OCI-LY1 (cell line): ENCODE measurements at regions not wholly inside any gene's neighbourhood (a gene's known extent, or its start where the extent isn't known, plus 50 kb on each side); places are given as distances from the start of the nearest gene placed in this dataset.

ENCODE experiments used
- H2AFZ ChIP-seq: fragments of 200-600 bp; sonication (generic), shearing (Covaris generic); 2 replicates; pipeline ENCODE4 v1.6.0; 2014; ENCODE audit warnings: antibody characterized with exemption, mild to moderate bottlenecking, low read length
- H3F3A ChIP-seq: fragments of 200-600 bp; sonication (generic), shearing (Covaris generic); 2 replicates; pipeline ENCODE4 v1.6.0; 2014; ENCODE audit warnings: mild to moderate bottlenecking, antibody characterized with exemption, low read length, moderate library complexity; ENCODE audit not compliant: insufficient read depth
- H3K27ac ChIP-seq: fragments of 200-600 bp; sonication (generic); 2 replicates; pipeline ENCODE4 v1.5.1; 2014; ENCODE audit warnings: low read length, mixed run types, mild to moderate bottlenecking, low read depth; ENCODE audit not compliant: poor library complexity, severe bottlenecking
- H3K27me3 ChIP-seq: fragments of 200-600 bp; sonication (generic); 2 replicates; pipeline ENCODE4 v1.6.0; 2014; ENCODE audit warnings: antibody characterized with exemption, mild to moderate bottlenecking, low read length, moderate library complexity; ENCODE audit not compliant: insufficient read depth
- H3K36me3 ChIP-seq: fragments of 200-600 bp; sonication (generic); 2 replicates; pipeline ENCODE4 v1.6.1; 2014; ENCODE audit warnings: mild to moderate bottlenecking, antibody characterized with exemption, low read length, moderate library complexity, mixed read lengths; ENCODE audit not compliant: insufficient read depth
- H3K4me1 ChIP-seq: fragments of 200-600 bp; sonication (generic); 2 replicates; pipeline ENCODE4 v1.5.1; 2014; ENCODE audit warnings: mild to moderate bottlenecking, low read length, moderate library complexity; ENCODE audit not compliant: insufficient read depth, severe bottlenecking
- H3K4me2 ChIP-seq: fragments of 200-600 bp; sonication (generic), shearing (Covaris generic); 2 replicates; pipeline ENCODE4 v1.6.1; 2014; ENCODE audit warnings: low read length
- H3K4me3 ChIP-seq: fragments of 200-600 bp; sonication (generic); 2 replicates; pipeline ENCODE4 v1.5.1; 2014; ENCODE audit warnings: low read length, low read depth, mild to moderate bottlenecking, mixed read lengths; ENCODE audit not compliant: poor library complexity, severe bottlenecking
- H3K79me2 ChIP-seq: fragments of 200-600 bp; shearing (Covaris generic); 2 replicates; pipeline ENCODE4 v1.6.1; 2016; ENCODE audit warnings: mixed run types, low read length, mixed read lengths; ENCODE audit not compliant: insufficient read depth
- H3K9ac ChIP-seq: fragments of 200-600 bp; sonication (generic), shearing (Covaris generic); 2 replicates; pipeline ENCODE4 v1.6.1; 2014; ENCODE audit warnings: mild to moderate bottlenecking, low read length, mixed read lengths
- H3K9me2 ChIP-seq: fragments of 200-600 bp; sonication (generic), shearing (Covaris generic); 2 replicates; pipeline ENCODE4 v1.6.1; 2014; ENCODE audit warnings: low read depth, mild to moderate bottlenecking, low read length, mixed read lengths
- H3K9me3 ChIP-seq: fragments of 200-600 bp; shearing (Covaris generic); 2 replicates; pipeline ENCODE4 v1.6.1; 2014; ENCODE audit warnings: low read length, mixed read lengths
- H4K20me1 ChIP-seq: fragments of 200-600 bp; sonication (generic), shearing (Covaris generic); 2 replicates; pipeline ENCODE4 v1.6.0; 2016; ENCODE audit warnings: mild to moderate bottlenecking, low read length; ENCODE audit not compliant: insufficient read depth
- CTCF ChIP-seq: fragments of 200-600 bp; sonication (generic), shearing (Covaris generic); IDR thresholded peaks from 2 replicates; pipeline ENCODE4 v1.5.1; 2017; ENCODE audit warnings: mild to moderate bottlenecking, antibody characterized with exemption, low read length, moderate library complexity, mixed read lengths
- EZH2 ChIP-seq: fragments of 200-600 bp; sonication (generic), shearing (Covaris generic); IDR thresholded peaks from 2 replicates; pipeline ENCODE4 v1.8.0; 2017; ENCODE audit warnings: borderline replicate concordance, mixed run types, mild to moderate bottlenecking, antibody characterized with exemption, low read length, moderate library complexity, mixed read lengths

- no peaks in the 10 kb centered on the region for H3K79me2 ChIP-seq
- no peak overlapping the region for H2AFZ ChIP-seq
- H3K9me3 ChIP-seq, result 0 out of 2 replicates have a peak, but pooled peaks cover 3% of the 10 kb centered on the region
- no peaks in the 10 kb centered on the region for H3F3A ChIP-seq
- H3K4me2 ChIP-seq, result no peak overlapping the region
- H3K36me3 ChIP-seq, result no peaks in the 10 kb centered on the region
- no peaks in the 10 kb centered on the region for H3K4me1 ChIP-seq
- no peak for TF ChIP-seq EZH2
- TF ChIP-seq CTCF, result no peak
- no peaks in the 10 kb centered on the region for H4K20me1 ChIP-seq
- H3K4me3 ChIP-seq, result no peak overlapping the region
- H3K27ac ChIP-seq, result no peak overlapping the region
- no peaks in the 10 kb centered on the region for H3K27me3 ChIP-seq
- no peaks in the 10 kb centered on the region for H3K9me2 ChIP-seq
- H3K9ac ChIP-seq, result no peak overlapping the region
Observed at GRCh38 chr2:65668744-65669143, 236.3 kb upstream of the SPRED2 start.

GRCh38 chr2:65666156-65666725, 233.8 kb upstream of the SPRED2 start:
- TF ChIP-seq CTCF (no peak), EZH2 (no peak)
- Histone ChIP-seq H3K79me2 (no peaks in the 10 kb centered on the region), H3K9ac (no peak overlapping the region), H3K27ac (no peak overlapping the region), H3K4me3 (no peak overlapping the region), H3K27me3 (no peaks in the 10 kb centered on the region), H3K4me1 (no peaks in the 10 kb centered on the region), H3K9me2 (no peaks in the 10 kb centered on the region), H2AFZ (no peak overlapping the region), H3K9me3 (0 out of 2 replicates have a peak, but pooled peaks cover 3% of the 10 kb centered on the region), H3F3A (no peaks in the 10 kb centered on the region), H3K36me3 (no peaks in the 10 kb centered on the region), H4K20me1 (no peaks in the 10 kb centered on the region), H3K4me2 (no peak overlapping the region)

DNA sequence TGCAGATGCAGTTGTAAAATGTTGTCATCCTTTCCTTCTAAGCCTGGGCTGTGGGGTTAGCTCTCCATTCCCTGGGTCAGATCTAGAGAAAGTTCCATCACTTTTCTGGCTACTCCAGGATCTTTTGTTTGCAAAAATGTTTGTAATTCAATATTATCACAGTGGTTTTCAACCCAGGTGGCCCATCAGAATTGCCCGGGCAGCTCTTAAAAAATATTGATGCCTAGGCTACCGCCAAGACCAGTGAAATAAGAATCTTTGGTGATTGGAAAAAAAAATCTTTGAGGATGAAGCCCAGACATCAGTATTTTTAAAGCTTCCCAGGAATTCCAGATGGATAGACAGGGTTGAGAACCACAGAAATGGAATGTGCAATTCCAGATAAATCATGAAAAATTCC, 232.5 kb upstream of the SPRED2 start:
- no peak for TF ChIP-seq EZH2
- no peak for TF ChIP-seq CTCF
- no peaks in the 10 kb centered on the region for H3K27me3 ChIP-seq

More for the DNA sequence above, 232.5 kb upstream of the SPRED2 start:
- H3K36me3 ChIP-seq, result no peaks in the 10 kb centered on the region
- no peak overlapping the region for H2AFZ ChIP-seq
- H3F3A ChIP-seq, result no peaks in the 10 kb centered on the region
- no peaks in the 10 kb centered on the region for H4K20me1 ChIP-seq
- no peaks in the 10 kb centered on the region for H3K9me2 ChIP-seq
- no peaks in the 10 kb centered on the region for H3K79me2 ChIP-seq
- H3K9ac ChIP-seq, result no peak overlapping the region
- H3K4me3 ChIP-seq, result no peak overlapping the region
- H3K27ac ChIP-seq, result no peak overlapping the region
- no peaks in the 10 kb centered on the region for H3K4me1 ChIP-seq
- 0 out of 2 replicates have a peak, but pooled peaks cover 3% of the 10 kb centered on the region for H3K9me3 ChIP-seq
- H3K4me2 ChIP-seq, result no peak overlapping the region
